ENCODE measurements at regions not wholly inside any gene's neighbourhood (a gene's known extent, or its start where the extent isn't known, plus 50 kb on each side); places are given as distances from the start of the nearest gene placed in this dataset.

GRCh38 chr2:6495466-6495865 is 370.2 kb downstream of the CMPK2 start:
- Histone ChIP-seq H3K4me2 (ENCODE audit: control insufficient read depth, extremely low read depth, insufficient read depth, low read depth, low read length) (no peak overlapping the region), H4K20me1 (ENCODE audit: control insufficient read depth, extremely low read depth, insufficient read depth, low read length) (no peaks in the 10 kb centered on the region), H3K27me3 (ENCODE audit: control insufficient read depth, extremely low read depth, insufficient read depth, low read length) (no peaks in the 10 kb centered on the region), H3K9me3 (ENCODE audit: control insufficient read depth, low read depth, low read length) (peaks cover 5% of the 10 kb centered on the region), H3K27ac (ENCODE audit: control insufficient read depth, insufficient read depth, low read length) (no peak overlapping the region), H3K79me2 (ENCODE audit: control insufficient read depth, insufficient read depth, low read length) (no peaks in the 10 kb centered on the region), H3K4me1 (ENCODE audit: control insufficient read depth, extremely low read depth, insufficient read depth, low read length) (no peaks in the 10 kb centered on the region), H2AFZ (ENCODE audit: control insufficient read depth, low read length) (no peak overlapping the region), H3K9ac (ENCODE audit: control insufficient read depth, extremely low read depth, insufficient read depth, low read length) (no peak overlapping the region), H3K36me3 (ENCODE audit: control insufficient read depth in 2 of 2, extremely low read depth in 1 of 2, insufficient read depth in 2 of 2, low read length in 2 of 2) (no peaks in the 10 kb centered on the region), H3K9me1 (ENCODE audit: control insufficient read depth, extremely low read depth, insufficient read depth, low read length) (no peaks in the 10 kb centered on the region), H3K4me3 (ENCODE audit: control insufficient read depth in 2 of 3, extremely low read depth in 1 of 3, insufficient read depth in 2 of 3, low read depth in 1 of 3, low read length in 3 of 3) (no peak overlapping the region)
- FAIRE-seq (no peak), DNase-seq (ENCODE audit: low read depth, low spot score) (no peak)
- TF ChIP-seq EZH2 (IDR thresholded peaks at IDR 0.05; ENCODE audit: low read length) (no peak), CTCF (optimal IDR thresholded peaks at IDR 0.05 in 1 of 3, IDR thresholded peaks at IDR 0.05 in 1 of 3, conservative IDR thresholded peaks at IDR 0.05 in 1 of 3; ENCODE audit: extremely low read depth in 1 of 3, insufficient read depth in 2 of 3, low read length in 3 of 3) (no peak)
- dilution Hi-C loops (cut with MboI; ENCODE audit: extremely low pct_ligation_motif_present, low sequenced_read_pairs), result no loop called here

- no peaks in the 10 kb centered on the region for H3K36me3 ChIP-seq (ENCODE audit: control insufficient read depth in 2 of 2, extremely low read depth in 1 of 2, insufficient read depth in 2 of 2, low read length in 2 of 2)
- H3K27me3 ChIP-seq (ENCODE audit: control insufficient read depth, extremely low read depth, insufficient read depth, low read length), result no peaks in the 10 kb centered on the region
- dilution Hi-C loops (cut with MboI; ENCODE audit: extremely low pct_ligation_motif_present, low sequenced_read_pairs), result no loop called here
- H2AFZ ChIP-seq (ENCODE audit: control insufficient read depth, low read length), result no peak overlapping the region
- FAIRE-seq (no peak), DNase-seq (ENCODE audit: low read depth, low spot score) (no peak)
- H3K4me2 ChIP-seq (ENCODE audit: control insufficient read depth, extremely low read depth, insufficient read depth, low read depth, low read length), result no peak overlapping the region
- no peaks in the 10 kb centered on the region for H4K20me1 ChIP-seq (ENCODE audit: control insufficient read depth, extremely low read depth, insufficient read depth, low read length)
- peaks cover 5% of the 10 kb centered on the region for H3K9me3 ChIP-seq (ENCODE audit: control insufficient read depth, low read depth, low read length)
- H3K9me1 ChIP-seq (ENCODE audit: control insufficient read depth, extremely low read depth, insufficient read depth, low read length), result no peaks in the 10 kb centered on the region
- no peaks in the 10 kb centered on the region for H3K79me2 ChIP-seq (ENCODE audit: control insufficient read depth, insufficient read depth, low read length)
- H3K4me3 ChIP-seq (ENCODE audit: control insufficient read depth in 2 of 3, extremely low read depth in 1 of 3, insufficient read depth in 2 of 3, low read depth in 1 of 3, low read length in 3 of 3), result no peak overlapping the region
- TF ChIP-seq CTCF (optimal IDR thresholded peaks at IDR 0.05 in 1 of 3, IDR thresholded peaks at IDR 0.05 in 1 of 3, conservative IDR thresholded peaks at IDR 0.05 in 1 of 3; ENCODE audit: extremely low read depth in 1 of 3, insufficient read depth in 2 of 3, low read length in 3 of 3), result no peak
- TF ChIP-seq EZH2 (IDR thresholded peaks at IDR 0.05; ENCODE audit: low read length), result no peak
- no peaks in the 10 kb centered on the region for H3K4me1 ChIP-seq (ENCODE audit: control insufficient read depth, extremely low read depth, insufficient read depth, low read length)
- no peak overlapping the region for H3K27ac ChIP-seq (ENCODE audit: control insufficient read depth, insufficient read depth, low read length)
- no peak overlapping the region for H3K9ac ChIP-seq (ENCODE audit: control insufficient read depth, extremely low read depth, insufficient read depth, low read length)
Measured at GRCh38 chr2:6496376-6496775, 369.3 kb downstream of the CMPK2 start.
